ENCODE measurements at regions not wholly inside any gene's neighbourhood (a gene's known extent, or its start where the extent isn't known, plus 50 kb on each side); places are given as distances from the start of the nearest gene placed in this dataset.

- 97% methylated on average over 4 of the region's 5 CpGs for WGBS (ENCODE audit: insufficient coverage)
These were observed 333.7 kb downstream of the HLX start for GRCh38 chr1:221212926-221213325.

GRCh38 chr1:221217029-221217428, 337.8 kb downstream of the HLX start:
- H3K9me3 Mint-ChIP-seq (ENCODE audit: insufficient read depth): peaks cover 3% of the 10 kb centered on the region
- ChIA-PET POLR2A (no interaction called here), CTCF (no interaction called here)
- Histone ChIP-seq H3K36me3 (replicated peaks in 1 of 2; ENCODE audit: control extremely low read depth in 1 of 2, control insufficient read depth in 1 of 2, extremely low read depth in 1 of 2, insufficient read depth in 2 of 2, low read length in 1 of 2) (no peaks in the 10 kb centered on the region), H3K27ac (ENCODE audit: low read length in 2 of 2) (no peak overlapping the region), H3K9ac (ENCODE audit: low read length) (peak overlapping the region; percentile 20), H3K4me1 (ENCODE audit: control insufficient read depth in 2 of 2, insufficient read depth in 2 of 2, low read length in 2 of 2) (peaks cover 13 to 16% of the 10 kb centered on the region in 2 donors), H3K9me3 (ENCODE audit: control extremely low read depth in 1 of 3, control insufficient read depth in 2 of 3, insufficient read depth in 1 of 3, low read length in 2 of 3) (peaks cover 0 to 2% (median 0%) of the 10 kb centered on the region in 3 donors), H3K27me3 (replicated peaks in 1 of 4; ENCODE audit: control extremely low read depth in 1 of 4, control insufficient read depth in 3 of 4, insufficient read depth in 4 of 4, low read length in 3 of 4) (peaks cover 0 to 3% (median 0%) of the 10 kb centered on the region in 4 experiments), H4K20me1 (ENCODE audit: control insufficient read depth, insufficient read depth, low read length, poor library complexity, severe bottlenecking) (no peaks in the 10 kb centered on the region), H3K79me2 (ENCODE audit: control insufficient read depth, insufficient read depth, low read length) (no peaks in the 10 kb centered on the region), H3K4me2 (replicated peaks; ENCODE audit: low read depth, low read length, poor library complexity, severe bottlenecking) (peak overlapping the region; percentile 45), H3K4me3 (ENCODE audit: control extremely low read depth in 1 of 5, extremely low read depth in 1 of 5, insufficient read depth in 1 of 5, low read depth in 2 of 5, low read length in 4 of 5) (peak overlapping the region in 1 of 5 experiments; percentile 24), H2AFZ (ENCODE audit: insufficient read depth, low read depth, low read length, poor library complexity, severe bottlenecking) (no peak overlapping the region)
- WGBS (ENCODE audit: insufficient coverage): no CpG with 5 or more reads among the region's 3 CpGs
- no peak overlapping the region for H3K27ac Mint-ChIP-seq
- TF ChIP-seq, protein P1, sequence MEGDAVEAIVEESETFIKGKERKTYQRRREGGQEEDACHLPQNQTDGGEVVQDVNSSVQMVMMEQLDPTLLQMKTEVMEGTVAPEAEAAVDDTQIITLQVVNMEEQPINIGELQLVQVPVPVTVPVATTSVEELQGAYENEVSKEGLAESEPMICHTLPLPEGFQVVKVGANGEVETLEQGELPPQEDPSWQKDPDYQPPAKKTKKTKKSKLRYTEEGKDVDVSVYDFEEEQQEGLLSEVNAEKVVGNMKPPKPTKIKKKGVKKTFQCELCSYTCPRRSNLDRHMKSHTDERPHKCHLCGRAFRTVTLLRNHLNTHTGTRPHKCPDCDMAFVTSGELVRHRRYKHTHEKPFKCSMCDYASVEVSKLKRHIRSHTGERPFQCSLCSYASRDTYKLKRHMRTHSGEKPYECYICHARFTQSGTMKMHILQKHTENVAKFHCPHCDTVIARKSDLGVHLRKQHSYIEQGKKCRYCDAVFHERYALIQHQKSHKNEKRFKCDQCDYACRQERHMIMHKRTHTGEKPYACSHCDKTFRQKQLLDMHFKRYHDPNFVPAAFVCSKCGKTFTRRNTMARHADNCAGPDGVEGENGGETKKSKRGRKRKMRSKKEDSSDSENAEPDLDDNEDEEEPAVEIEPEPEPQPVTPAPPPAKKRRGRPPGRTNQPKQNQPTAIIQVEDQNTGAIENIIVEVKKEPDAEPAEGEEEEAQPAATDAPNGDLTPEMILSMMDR (IDR thresholded peaks at IDR 0.05): no peak
- no peak for TF ChIP-seq EZH2 (IDR thresholded peaks at IDR 0.05; ENCODE audit: borderline replicate concordance, insufficient read depth, low read depth, low read length, poor library complexity, severe bottlenecking)
- H3K4me1 Mint-ChIP-seq: peaks cover 15% of the 10 kb centered on the region
- intact Hi-C loops (cut with micrococcal nuclease): no loop called here
- peak; percentile 43 for ATAC-seq (ENCODE audit: low read depth)
- peak; percentile 14 for DNase-seq
- H3K4me3 Mint-ChIP-seq: peak overlapping the region; percentile 69
- peaks cover 8% of the 10 kb centered on the region for H3K27me3 Mint-ChIP-seq

More at GRCh38 chr1:221212926-221213325, 333.7 kb downstream of the HLX start:
- Histone ChIP-seq H3K9me3 (ENCODE audit: control extremely low read depth in 1 of 3, control insufficient read depth in 2 of 3, insufficient read depth in 1 of 3, low read length in 2 of 3) (no peaks in the 10 kb centered on the region), H3K4me1 (ENCODE audit: control insufficient read depth in 2 of 2, insufficient read depth in 2 of 2, low read length in 2 of 2) (peaks cover 13 to 16% of the 10 kb centered on the region in 2 donors), H3K27ac (ENCODE audit: low read length in 2 of 2) (no peak overlapping the region), H3K79me2 (ENCODE audit: control insufficient read depth, insufficient read depth, low read length) (no peaks in the 10 kb centered on the region), H3K4me3 (ENCODE audit: control extremely low read depth in 1 of 5, extremely low read depth in 1 of 5, insufficient read depth in 1 of 5, low read depth in 2 of 5, low read length in 4 of 5) (no peak overlapping the region), H3K27me3 (replicated peaks in 1 of 4; ENCODE audit: control extremely low read depth in 1 of 4, control insufficient read depth in 3 of 4, insufficient read depth in 4 of 4, low read length in 3 of 4) (peaks cover 0 to 3% (median 0%) of the 10 kb centered on the region in 4 experiments), H3K4me2 (replicated peaks; ENCODE audit: low read depth, low read length, poor library complexity, severe bottlenecking) (no peak overlapping the region), H4K20me1 (ENCODE audit: control insufficient read depth, insufficient read depth, low read length, poor library complexity, severe bottlenecking) (no peaks in the 10 kb centered on the region), H3K9ac (ENCODE audit: low read length) (no peak overlapping the region), H3K36me3 (replicated peaks in 1 of 2; ENCODE audit: control extremely low read depth in 1 of 2, control insufficient read depth in 1 of 2, extremely low read depth in 1 of 2, insufficient read depth in 2 of 2, low read length in 1 of 2) (no peaks in the 10 kb centered on the region), H2AFZ (ENCODE audit: insufficient read depth, low read depth, low read length, poor library complexity, severe bottlenecking) (no peak overlapping the region)
- peaks cover 18% of the 10 kb centered on the region for H3K27me3 Mint-ChIP-seq
- H3K27ac Mint-ChIP-seq: no peak overlapping the region
- ChIA-PET CTCF (interaction anchor here (0.8 kb wide), 1 partner anchor 115 kb away, joined by 3 read pairs; no protein-coding TSS in a partner anchor), POLR2A (no interaction called here)
- H3K9me3 Mint-ChIP-seq (ENCODE audit: insufficient read depth): peaks cover 3% of the 10 kb centered on the region
- TF ChIP-seq, protein P1 (IDR thresholded peaks at IDR 0.05): no peak
- TF ChIP-seq EZH2 (IDR thresholded peaks at IDR 0.05; ENCODE audit: borderline replicate concordance, insufficient read depth, low read depth, low read length, poor library complexity, severe bottlenecking): no peak
- no peak for ATAC-seq (ENCODE audit: low read depth)
- DNase-seq: no peak
- no peak overlapping the region for H3K4me3 Mint-ChIP-seq
- intact Hi-C loops (cut with micrococcal nuclease): no loop called here
- H3K4me1 Mint-ChIP-seq: peaks cover 15% of the 10 kb centered on the region

Measured in B cell (primary cell).